HL-60 (cell line): ENCODE measurements at regions not wholly inside any gene's neighbourhood (a gene's known extent, or its start where the extent isn't known, plus 50 kb on each side); places are given as distances from the start of the nearest gene placed in this dataset.

Experiments used
- CTCF ChIP-seq: IDR thresholded peaks from one replicate; pipeline ENCODE4 v1.5.1; 2011; ENCODE audit warnings: low read length, control low read depth, inconsistent platforms; ENCODE audit not compliant: insufficient read depth
- GABPA ChIP-seq: IDR thresholded peaks from 2 replicates; pipeline ENCODE4 v1.6.1; 2012; ENCODE audit warnings: low read depth
- POLR2AphosphoS5 ChIP-seq: IDR thresholded peaks from 2 replicates; pipeline ENCODE4 v1.6.1; 2012; ENCODE audit warnings: low read depth

GRCh38 chr9:2378816-2379215 is 242.8 kb upstream of the VLDLR start:
- TF ChIP-seq POLR2AphosphoS5 (no peak), CTCF (no peak), GABPA (no peak)
